PFSK-1 (cell line): ENCODE measurements at regions not wholly inside any gene's neighbourhood (a gene's known extent, or its start where the extent isn't known, plus 50 kb on each side); places are given as distances from the start of the nearest gene placed in this dataset.

Experiments
- FOXP2 ChIP-seq: optimal IDR thresholded peaks from 2 replicates; pipeline ENCODE3; 2011; ENCODE audit warnings: borderline replicate concordance, control low read depth, inconsistent platforms; ENCODE audit not compliant: insufficient read depth; ENCODE audit errors: extremely low read length, extremely low read depth
- POLR2AphosphoS5 ChIP-seq: IDR thresholded peaks from 2 replicates; pipeline ENCODE4 v1.6.1; 2012; ENCODE audit warnings: low read depth, mild to moderate bottlenecking, control low read depth, low read length, moderate library complexity
- REST ChIP-seq, 2 experiments: IDR thresholded peaks; 2 replicates each; pipeline versions ENCODE4 v1.6.1 to v1.8.0; 2011 to 2012; ENCODE audit warnings: low read depth in 2 of 2, low read length in 2 of 2, control low read depth in 1 of 2, inconsistent platforms in 1 of 2, mild to moderate bottlenecking in 1 of 2, moderate library complexity in 1 of 2; ENCODE audit not compliant: insufficient read depth in 1 of 2
- SIN3A ChIP-seq: IDR thresholded peaks from 2 replicates; pipeline ENCODE4 v1.6.1; 2012; ENCODE audit warnings: mild to moderate bottlenecking, low read length, moderate library complexity, borderline replicate concordance; ENCODE audit not compliant: insufficient read depth
- TAF1 ChIP-seq: IDR thresholded peaks from 2 replicates; pipeline ENCODE4 v1.6.1; 2012; ENCODE audit warnings: low read length, control low read depth, borderline replicate concordance; ENCODE audit not compliant: insufficient read depth

DNA sequence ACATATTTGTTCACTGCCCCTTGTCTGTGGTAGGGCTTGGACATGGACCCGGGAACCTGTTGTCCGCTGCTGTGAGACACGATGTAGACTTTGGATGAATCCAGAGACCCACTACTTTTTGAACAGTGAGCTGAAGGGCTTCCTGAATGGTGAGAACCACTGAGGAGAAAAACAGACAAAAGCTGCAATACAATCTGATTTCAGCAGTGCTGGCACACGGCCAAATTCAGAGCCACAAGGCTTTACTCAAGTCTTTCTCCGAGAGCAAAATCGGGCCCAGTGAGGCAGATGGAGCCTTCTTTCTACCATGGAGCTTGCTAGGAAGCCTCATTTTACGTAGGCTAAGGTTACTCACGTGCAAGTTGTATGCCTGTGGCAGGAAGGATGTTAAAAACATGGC lies 197.6 kb downstream of the SIPA1L2 start:
- TF ChIP-seq TAF1: no peak
- TF ChIP-seq POLR2AphosphoS5: no peak
- no peak for TF ChIP-seq SIN3A
- TF ChIP-seq REST (IDR thresholded peaks at IDR 0.05; ENCODE audit: insufficient read depth in 1 of 2, low read depth in 2 of 2, low read length in 2 of 2): no peak
- no peak for TF ChIP-seq FOXP2

- TF ChIP-seq SIN3A (no peak), FOXP2 (no peak), POLR2AphosphoS5 (no peak), TAF1 (no peak), REST (IDR thresholded peaks at IDR 0.05; ENCODE audit: insufficient read depth in 1 of 2, low read depth in 2 of 2, low read length in 2 of 2) (no peak)
Measured at GRCh38 chr1:232431748-232432147, 198.2 kb downstream of the SIPA1L2 start.

DNA sequence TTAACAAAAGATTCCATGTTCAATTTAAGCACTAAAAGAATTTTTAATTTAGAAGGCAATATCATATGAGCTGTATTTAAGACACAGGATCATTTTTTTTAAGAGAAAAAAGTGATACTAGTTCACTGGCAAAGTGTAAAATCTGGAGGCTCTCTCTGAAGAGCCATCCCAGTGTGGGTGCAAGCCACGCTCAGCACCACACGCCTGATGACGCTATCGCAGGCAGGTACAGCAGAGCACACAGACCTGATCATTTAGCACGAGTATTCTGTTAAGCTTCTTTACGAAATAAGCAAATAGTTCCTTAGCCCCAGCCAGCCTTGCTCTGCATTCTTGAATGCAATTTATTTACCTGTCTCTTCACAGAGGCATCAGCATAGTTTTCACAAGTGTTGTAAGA lies 198.6 kb downstream of the SIPA1L2 start:
- TF ChIP-seq POLR2AphosphoS5 (no peak), SIN3A (no peak), TAF1 (no peak), FOXP2 (no peak), REST (IDR thresholded peaks at IDR 0.05; ENCODE audit: insufficient read depth in 1 of 2, low read depth in 2 of 2, low read length in 2 of 2) (no peak)

DNA sequence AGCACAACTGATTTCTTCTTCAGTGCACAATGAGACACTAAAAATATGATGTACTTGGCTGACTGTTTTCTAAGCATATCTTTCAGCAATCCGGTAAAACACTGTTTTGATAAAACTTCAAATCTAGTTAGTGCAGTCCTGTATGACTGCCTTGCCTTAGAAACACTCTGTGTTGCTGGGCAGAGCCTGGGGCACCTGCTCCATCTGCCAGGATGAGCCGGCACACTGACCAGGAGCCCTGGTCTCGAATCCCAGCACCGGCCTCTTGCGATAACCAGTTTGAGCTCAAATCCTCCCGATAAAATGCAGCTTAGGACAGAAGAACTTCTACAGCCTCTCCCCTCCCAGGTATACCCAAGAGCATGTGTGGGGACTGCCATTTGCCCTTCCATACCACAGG lies 199.5 kb downstream of the SIPA1L2 start:
- TF ChIP-seq FOXP2 (no peak), REST (IDR thresholded peaks at IDR 0.05; ENCODE audit: insufficient read depth in 1 of 2, low read depth in 2 of 2, low read length in 2 of 2) (no peak), SIN3A (no peak), TAF1 (no peak), POLR2AphosphoS5 (no peak)

- TF ChIP-seq POLR2AphosphoS5 (no peak), FOXP2 (no peak), REST (IDR thresholded peaks at IDR 0.05; ENCODE audit: insufficient read depth in 1 of 2, low read depth in 2 of 2, low read length in 2 of 2) (no peak), SIN3A (no peak), TAF1 (no peak)
Measured at GRCh38 chr1:232428786-232429530, 201.0 kb downstream of the SIPA1L2 start.
